ENCODE measurements at regions not wholly inside any gene's neighbourhood (a gene's known extent, or its start where the extent isn't known, plus 50 kb on each side); places are given as distances from the start of the nearest gene placed in this dataset.

DNA sequence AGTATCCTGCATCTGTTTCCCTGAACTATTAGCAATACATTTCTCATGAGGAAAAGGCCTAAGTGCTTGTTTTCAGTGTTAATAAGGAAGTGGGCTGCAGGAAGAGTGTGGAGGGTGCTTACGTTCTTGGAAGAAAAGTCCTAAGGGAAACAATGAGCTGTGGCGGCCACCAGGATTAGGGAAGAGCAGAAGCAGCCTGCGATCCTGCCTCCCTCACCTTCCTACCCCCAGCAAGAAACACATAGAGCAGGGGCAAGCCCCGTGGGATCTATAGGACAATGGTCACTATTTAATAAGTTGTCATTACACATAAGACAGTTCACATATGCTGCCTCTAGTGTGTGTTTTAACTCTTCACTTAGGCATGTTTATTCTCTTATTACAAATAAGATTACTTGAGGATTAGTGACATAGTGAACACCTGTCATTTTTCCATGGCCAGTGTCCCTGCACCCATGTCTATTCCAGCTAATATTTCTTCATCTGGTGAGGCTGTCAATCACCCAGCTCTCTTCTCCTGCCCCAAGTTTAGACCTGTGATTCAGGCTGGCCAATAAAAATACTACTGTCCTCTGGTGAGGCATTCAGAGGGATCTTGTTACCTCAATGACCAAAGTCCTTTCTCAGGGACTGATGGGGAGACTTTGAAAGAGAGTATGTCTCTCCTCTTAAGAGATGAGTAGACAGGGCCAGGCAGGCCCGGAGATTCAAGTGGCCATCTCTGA, 510.9 kb upstream of the CELF4 start:
- no peak for DNase-seq
- Histone ChIP-seq H3K4me1 (no peaks in the 10 kb centered on the region), H3K27ac (no peak overlapping the region), H3K9me3 (no peaks in the 10 kb centered on the region), H3K36me3 (no peaks in the 10 kb centered on the region), H3K4me3 (no peak overlapping the region), H3K27me3 (ENCODE audit: low read depth) (no peaks in the 10 kb centered on the region)
- TF ChIP-seq, protein P1, sequence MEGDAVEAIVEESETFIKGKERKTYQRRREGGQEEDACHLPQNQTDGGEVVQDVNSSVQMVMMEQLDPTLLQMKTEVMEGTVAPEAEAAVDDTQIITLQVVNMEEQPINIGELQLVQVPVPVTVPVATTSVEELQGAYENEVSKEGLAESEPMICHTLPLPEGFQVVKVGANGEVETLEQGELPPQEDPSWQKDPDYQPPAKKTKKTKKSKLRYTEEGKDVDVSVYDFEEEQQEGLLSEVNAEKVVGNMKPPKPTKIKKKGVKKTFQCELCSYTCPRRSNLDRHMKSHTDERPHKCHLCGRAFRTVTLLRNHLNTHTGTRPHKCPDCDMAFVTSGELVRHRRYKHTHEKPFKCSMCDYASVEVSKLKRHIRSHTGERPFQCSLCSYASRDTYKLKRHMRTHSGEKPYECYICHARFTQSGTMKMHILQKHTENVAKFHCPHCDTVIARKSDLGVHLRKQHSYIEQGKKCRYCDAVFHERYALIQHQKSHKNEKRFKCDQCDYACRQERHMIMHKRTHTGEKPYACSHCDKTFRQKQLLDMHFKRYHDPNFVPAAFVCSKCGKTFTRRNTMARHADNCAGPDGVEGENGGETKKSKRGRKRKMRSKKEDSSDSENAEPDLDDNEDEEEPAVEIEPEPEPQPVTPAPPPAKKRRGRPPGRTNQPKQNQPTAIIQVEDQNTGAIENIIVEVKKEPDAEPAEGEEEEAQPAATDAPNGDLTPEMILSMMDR (IDR thresholded peaks at IDR 0.05), result no peak
- intact Hi-C loops (cut with DNase I), result no loop called here
- ATAC-seq, result no peak

DNA sequence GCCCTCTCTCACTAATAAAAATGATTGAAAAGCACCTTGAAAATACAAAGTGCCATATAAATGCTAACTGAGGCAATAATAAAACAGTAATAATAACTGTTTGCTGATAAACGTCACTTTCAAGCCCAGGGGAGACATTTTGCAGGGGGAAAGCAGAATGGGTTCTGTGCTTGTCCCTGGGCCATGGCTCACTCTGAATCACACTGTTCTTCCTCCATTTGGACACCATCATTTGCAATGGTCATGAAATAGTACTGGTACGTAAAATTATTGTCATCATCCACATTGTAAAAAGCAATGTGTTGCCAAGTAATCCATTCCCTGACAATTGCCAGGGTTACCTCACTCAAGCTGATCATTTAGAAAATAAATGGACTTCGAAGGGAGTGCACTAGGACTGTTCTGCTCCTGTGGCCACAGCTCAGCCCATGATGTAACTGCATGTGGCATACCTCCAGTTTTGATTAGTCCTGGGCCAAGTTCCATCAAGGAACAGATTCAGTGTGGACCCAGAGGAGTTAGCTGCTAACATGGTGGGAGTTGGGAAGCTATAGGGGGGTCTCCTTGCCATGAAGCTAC, 508.8 kb upstream of the CELF4 start:
- Histone ChIP-seq H3K4me3 (no peak overlapping the region), H3K27me3 (ENCODE audit: low read depth) (no peaks in the 10 kb centered on the region), H3K36me3 (no peaks in the 10 kb centered on the region), H3K9me3 (no peaks in the 10 kb centered on the region), H3K27ac (no peak overlapping the region), H3K4me1 (no peaks in the 10 kb centered on the region)
- intact Hi-C loops (cut with DNase I), result no loop called here
- ATAC-seq (no peak), DNase-seq (no peak)
- TF ChIP-seq, protein P1 (IDR thresholded peaks at IDR 0.05), result no peak

DNA sequence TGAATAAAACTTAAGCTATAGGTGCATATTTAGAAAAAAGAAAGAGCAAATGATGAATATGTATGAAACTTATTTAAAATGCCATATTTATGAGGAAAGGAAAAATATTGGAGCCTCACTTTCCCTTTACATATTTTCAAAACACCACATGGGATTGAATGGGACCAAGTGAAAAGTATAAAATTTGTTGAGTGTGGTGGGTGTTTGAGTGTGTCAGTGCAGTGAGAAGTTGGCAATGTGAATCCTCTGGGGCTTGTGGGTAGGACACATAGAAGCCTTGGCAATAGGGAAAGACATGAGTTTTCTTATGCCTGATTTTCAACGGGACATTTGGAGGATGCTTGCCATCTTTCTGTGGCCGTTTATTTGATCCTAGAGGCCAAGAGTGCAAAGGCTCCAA, 502.2 kb upstream of the CELF4 start:
- H3K4me1 ChIP-seq, result no peaks in the 10 kb centered on the region
- no peak for ATAC-seq
- H3K36me3 ChIP-seq, result no peaks in the 10 kb centered on the region
- H3K4me3 ChIP-seq, result no peak overlapping the region
- no peak for DNase-seq
- H3K9me3 ChIP-seq, result no peaks in the 10 kb centered on the region
- no peak overlapping the region for H3K27ac ChIP-seq
- intact Hi-C loops (cut with DNase I), result no loop called here
- TF ChIP-seq, protein P1 (IDR thresholded peaks at IDR 0.05), result no peak
- no peaks in the 10 kb centered on the region for H3K27me3 ChIP-seq (ENCODE audit: low read depth)

DNA sequence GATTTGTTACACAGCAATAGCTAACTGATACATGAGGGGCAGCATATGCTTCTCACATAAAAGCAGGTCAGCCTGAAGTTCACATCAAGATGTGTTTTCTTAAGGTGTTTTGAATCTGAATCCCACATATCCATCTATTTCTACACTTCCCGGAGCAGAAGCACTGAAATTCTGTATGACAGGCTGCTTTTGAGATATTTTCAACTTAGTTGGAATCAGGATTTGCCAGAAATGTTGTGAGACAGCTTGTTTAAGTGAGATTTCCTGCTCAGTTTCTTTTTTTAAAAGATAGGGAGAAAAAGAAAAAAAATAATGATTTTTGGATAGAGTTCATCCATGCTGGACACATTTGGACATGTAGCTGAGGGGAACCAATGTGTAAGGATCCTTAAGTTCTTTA, 501.5 kb upstream of the CELF4 start:
- H3K9me3 ChIP-seq, result no peaks in the 10 kb centered on the region
- DNase-seq (no peak), ATAC-seq (no peak)
- TF ChIP-seq, protein P1 (IDR thresholded peaks at IDR 0.05), result no peak
- no peaks in the 10 kb centered on the region for H3K4me1 ChIP-seq
- intact Hi-C loops (cut with DNase I), result no loop called here
- no peak overlapping the region for H3K4me3 ChIP-seq
- H3K27me3 ChIP-seq (ENCODE audit: low read depth), result no peaks in the 10 kb centered on the region
- H3K27ac ChIP-seq, result no peak overlapping the region
- no peaks in the 10 kb centered on the region for H3K36me3 ChIP-seq

DNA sequence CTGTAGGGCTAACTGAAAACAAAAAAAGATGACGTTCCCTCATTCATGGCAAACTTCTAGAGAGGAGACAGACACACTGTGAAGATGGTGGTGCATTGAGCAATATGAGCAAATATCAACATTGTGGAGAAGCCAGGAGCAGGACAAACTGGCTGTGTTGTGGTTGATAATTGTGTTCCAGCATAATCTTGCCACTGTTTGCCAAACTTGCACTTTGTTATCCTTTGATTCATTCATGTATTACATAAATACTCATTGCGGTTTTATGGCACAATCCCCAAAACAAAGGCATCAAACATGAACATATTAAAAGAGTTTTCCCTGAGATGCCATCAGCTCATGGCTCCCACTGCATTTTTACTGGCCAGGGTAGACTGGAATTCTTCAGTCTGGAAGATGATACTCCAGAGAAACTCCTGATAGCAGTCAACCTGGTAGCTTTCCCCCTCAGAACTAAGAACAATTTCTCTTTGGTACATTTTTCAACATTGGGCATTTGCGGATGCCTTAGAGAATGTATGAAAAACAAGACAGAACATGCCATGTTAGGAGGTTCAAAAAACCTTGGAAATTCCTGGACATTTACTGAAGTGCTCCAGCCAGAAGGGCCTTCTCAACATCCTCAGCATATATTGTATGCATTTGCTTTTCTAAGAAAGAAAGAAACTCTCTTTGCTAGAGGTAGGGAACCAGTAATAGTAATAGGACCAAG, 487.4 kb upstream of the CELF4 start:
- ATAC-seq, result no peak

More for the DNA sequence above, 487.4 kb upstream of the CELF4 start:
- TF ChIP-seq, protein P1 (IDR thresholded peaks at IDR 0.05), result no peak
- DNase-seq, result no peak
- Histone ChIP-seq H3K9me3 (no peaks in the 10 kb centered on the region), H3K36me3 (no peaks in the 10 kb centered on the region), H3K4me3 (no peak overlapping the region), H3K4me1 (no peaks in the 10 kb centered on the region), H3K27ac (no peak overlapping the region), H3K27me3 (ENCODE audit: low read depth) (no peaks in the 10 kb centered on the region)
- intact Hi-C loops (cut with DNase I), result no loop called here
